HG02588 (cell line): ENCODE measurements at regions not wholly inside any gene's neighbourhood (a gene's known extent, or its start where the extent isn't known, plus 50 kb on each side); places are given as distances from the start of the nearest gene placed in this dataset.
A peak's percentile ranks its signal among the peaks of the same experiment; 100 is the strongest.
"Not testable (repeated sequence)": the region's sequence is repeated elsewhere in the genome, so short reads cannot be mapped to it uniquely, and the experiment has no call there.

ENCODE experiments used
- ATAC-seq: cut with Tn5 transposase; IDR thresholded peaks from one replicate; pipeline ENCODE4 v1.9.1; 2021; ENCODE audit warnings: mild to moderate bottlenecking, moderate library complexity; ENCODE audit not compliant: unreplicated experiment

- ATAC-seq = peak; percentile 73
These were observed 443.8 kb downstream of the LRRC70 start for GRCh38 chr5:63022403-63022802.

DNA sequence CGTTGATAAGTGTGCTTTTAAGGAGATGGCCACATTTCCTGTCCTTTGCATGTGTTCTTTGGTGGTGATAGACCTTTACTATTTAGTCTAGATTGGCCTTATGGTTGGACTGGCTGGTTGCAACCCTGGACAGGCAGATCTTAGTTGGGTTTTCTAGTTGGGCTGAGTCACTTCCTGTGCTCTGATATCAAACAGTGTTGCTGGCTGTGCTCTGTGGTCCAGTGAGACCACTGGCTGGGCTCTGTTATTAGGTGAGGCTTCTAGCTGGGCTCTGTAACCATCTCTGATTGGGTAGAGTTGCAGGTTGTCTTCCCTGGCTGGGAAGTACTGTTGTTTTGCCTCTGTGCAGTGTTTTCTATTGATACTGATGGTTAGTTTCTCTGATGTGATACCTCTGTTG is 432.5 kb downstream of the LRRC70 start:
- no peak for ATAC-seq

DNA sequence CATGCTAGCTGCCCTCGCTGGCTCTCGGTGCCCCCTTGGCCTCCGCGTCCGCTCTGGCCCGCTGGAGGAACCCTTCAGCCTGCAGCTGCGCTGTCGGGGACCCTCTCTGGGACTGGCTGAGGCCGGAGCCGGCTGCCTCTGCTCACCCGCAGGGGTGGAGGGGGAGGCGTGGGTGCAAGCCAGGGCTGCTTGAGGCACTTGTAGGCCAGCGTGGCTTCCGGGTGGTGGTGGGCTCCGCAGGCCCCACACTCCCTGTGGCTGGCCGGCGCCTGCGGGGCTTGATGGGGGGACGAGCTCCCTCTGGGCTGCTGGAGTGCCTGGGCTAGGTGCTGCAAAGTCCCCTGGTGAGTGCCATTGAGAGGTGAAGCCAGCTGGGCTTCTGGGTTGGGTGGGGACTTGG is 429.6 kb downstream of the LRRC70 start:
- no peak for ATAC-seq

GRCh38 chr5:62994842-62995241 is 416.2 kb downstream of the LRRC70 start:
- ATAC-seq = not testable (repeated sequence)

DNA sequence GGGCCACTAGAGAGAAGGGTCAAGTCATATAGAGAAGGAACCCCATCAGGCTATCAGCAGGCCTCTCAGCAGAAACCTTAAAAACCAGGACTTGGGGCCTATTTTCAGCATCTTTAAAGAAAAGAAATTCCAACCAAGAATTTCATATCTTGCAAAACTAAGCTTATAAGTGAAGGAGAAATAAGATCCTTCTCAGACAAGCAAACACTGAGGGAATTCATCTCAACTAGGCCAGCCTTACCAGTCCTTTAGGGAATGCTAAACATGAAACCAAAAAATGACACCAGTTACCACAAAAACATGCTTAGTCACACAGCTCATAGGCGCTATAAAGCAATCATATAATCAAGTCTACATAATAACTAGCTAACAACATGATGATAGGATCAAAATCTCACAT is 407.1 kb downstream of the LRRC70 start:
- ATAC-seq = no peak

DNA sequence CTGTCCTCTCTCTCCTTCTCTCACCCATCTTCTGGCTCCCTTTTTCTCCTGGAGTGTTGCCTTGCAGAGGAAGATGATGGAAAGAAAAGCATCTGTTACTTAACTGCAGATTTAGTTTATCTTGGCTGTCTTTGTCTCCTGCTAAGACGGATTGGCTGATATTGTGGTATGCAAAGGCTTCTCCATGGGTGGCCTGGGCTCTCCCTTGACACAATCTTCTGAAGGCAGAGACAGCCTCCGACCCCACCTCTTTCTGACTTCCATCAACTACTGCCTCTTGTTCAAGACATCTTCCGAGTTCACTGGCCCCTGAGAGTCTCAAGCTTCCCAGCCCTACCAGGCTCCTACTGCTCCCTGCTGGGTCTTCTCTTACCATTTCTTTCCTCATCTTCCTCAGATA is 403.7 kb downstream of the LRRC70 start:
- ATAC-seq = no peak

DNA sequence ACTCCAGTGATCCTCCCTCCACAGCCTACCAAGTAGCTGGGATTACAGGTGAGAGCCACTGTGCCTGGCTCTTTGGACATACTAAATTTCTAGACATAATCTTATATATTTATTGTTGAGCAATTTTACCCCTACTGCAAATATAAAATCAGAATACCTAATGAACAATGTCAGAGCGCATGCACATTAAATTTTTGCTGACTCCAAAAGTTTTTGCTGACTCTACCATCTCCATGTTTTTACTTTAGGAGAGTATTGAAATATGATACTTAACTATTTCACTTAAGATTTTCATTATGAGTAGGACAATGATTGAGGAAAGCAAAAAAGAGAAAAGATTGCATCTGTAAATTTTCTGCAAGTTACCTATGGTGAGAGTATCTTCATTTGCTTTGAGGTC is 402.3 kb downstream of the LRRC70 start:
- ATAC-seq = no peak

DNA sequence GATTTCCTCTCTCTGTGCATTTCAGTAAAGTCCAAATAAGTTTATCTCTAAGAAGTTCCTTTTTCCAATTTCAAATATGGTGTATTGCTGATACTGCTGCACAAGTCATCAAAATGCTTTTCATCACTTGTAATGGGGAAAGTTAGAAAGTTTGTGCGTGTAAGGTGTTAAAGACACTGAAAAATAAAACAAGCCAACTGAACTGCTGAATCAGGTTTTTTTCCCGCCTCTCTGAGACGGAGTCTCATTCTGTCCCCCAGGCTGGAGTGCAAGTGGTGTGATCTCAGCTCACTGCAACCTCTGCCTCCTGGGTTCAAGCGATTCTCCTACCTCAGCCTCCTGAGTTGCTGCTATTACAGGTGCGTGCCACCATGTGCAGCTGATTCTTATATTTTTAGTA is 400.9 kb downstream of the LRRC70 start:
- ATAC-seq = no peak

- ATAC-seq = no peak
These were observed 399.0 kb downstream of the LRRC70 start for GRCh38 chr5:62977661-62978060.

DNA sequence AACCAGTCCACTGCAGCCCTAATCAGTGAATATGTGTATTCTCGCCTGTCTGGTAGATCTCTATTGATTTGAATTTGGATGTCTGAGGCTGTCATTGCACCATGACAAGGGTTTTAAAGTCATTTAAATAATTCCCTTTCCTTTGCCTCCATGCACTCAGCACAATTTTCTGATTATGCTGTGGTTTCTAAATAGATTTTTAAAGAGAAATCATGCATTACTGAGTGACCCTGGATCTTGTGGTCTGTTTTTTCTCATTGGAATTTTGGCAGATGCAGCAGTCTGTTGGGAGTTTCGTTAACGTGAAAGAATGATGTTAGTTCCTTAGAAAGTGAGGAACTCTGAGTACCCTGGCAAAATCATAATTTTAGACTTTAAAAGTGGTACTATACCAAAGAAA is 396.0 kb downstream of the LRRC70 start:
- no peak for ATAC-seq

GRCh38 chr5:62969409-62970120 is 390.9 kb downstream of the LRRC70 start:
- ATAC-seq = no peak

DNA sequence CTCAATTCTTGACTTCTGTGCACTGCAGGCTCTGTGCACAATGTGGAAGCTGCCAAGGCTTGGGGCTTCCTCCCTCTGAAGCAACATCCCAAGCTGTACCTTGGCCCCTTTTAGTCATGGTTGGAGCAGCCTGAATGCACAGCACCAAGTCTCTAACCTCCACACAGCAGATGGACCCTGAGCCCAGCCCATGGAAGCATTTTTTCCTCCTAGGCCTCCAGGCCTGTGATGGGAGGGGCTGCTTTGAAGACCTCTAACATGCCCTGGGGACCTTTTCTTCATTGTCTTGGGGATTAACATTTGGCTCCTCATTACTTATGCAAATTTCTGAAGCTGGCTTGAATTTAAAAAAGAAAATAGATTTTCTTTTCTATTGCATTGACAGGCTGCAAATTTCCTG is 385.8 kb downstream of the LRRC70 start:
- no peak for ATAC-seq

DNA sequence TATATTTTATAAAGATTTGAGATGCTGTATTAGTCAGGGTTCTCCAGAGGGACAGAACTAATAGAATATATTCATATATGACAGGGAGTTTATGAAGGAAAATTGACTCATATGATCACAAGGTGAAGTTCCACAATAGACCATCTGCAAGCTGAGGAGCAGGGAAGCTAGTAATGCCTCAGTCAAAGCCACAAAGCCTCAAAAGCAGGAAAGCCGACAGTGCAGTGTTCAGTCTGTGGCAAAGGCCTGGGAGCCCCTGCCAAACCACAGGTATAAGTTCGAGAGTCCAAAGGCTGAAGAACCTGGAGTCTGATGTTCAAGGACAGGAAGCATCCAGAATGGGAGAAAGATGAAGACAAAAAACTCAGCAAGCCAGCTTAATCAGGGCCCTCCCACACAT is 382.2 kb downstream of the LRRC70 start:
- no peak for ATAC-seq

GRCh38 chr5:62956597-62956996 is 378.0 kb downstream of the LRRC70 start:
- no peak for ATAC-seq

DNA sequence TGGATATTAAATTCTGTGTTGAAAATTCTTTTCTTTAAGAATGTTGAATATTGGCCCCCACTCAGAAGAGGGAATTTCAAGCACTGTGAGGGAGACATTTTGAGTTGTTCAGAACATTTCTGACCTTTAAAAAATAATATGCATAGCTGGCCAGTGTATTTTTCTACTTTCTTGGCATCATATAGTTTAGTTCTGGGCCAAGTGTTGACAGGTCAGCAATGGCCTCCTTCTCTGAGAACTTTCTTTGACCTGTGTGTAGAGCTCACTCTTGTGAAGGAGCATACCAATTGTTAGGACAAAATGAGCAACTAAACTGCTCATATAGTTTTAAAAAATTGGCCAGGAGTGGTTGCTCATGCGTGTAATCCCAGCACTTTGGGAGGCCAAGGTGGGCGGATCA is 376.0 kb downstream of the LRRC70 start:
- no peak for ATAC-seq

DNA sequence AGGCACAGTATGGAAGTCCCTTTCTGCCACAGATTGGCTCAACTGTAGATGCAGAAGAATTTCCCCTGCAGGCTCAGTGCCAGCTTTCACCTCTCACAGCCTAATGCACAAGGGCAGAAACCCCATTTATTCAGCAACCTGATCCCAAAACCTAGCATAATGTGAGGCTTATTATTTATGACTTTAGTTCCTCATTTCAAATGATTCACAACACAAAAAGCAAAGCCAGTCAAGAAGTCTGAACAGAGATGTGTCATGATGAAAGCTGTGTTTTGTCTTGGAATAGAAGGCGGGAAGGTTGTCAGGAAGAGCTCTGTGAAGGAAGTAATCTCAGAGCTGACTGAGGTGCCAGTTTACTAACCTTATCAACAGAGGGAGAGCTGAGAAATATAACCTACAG is 369.7 kb downstream of the LRRC70 start:
- ATAC-seq = no peak

DNA sequence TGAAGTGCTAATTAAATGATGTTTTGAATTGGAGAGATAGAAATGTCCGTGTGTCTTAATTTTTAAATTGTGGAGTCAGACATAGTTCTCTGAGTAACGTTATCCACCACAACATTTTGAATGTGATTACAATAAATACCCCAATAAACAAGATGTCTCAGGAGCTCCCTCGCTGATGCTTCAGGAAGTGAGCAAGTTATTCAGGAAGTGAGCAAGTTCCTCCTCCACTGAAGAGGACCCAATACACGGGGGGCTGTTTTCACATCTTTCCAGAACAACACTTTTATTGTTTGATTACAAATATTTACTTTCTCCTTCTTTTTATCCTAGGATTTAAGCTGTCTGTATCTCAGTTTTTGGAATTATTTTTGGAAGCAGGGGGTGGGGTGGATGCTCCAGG is 363.8 kb downstream of the LRRC70 start:
- ATAC-seq = no peak

- ATAC-seq = no peak
These were observed 360.3 kb downstream of the LRRC70 start for GRCh38 chr5:62938927-62939326.

DNA sequence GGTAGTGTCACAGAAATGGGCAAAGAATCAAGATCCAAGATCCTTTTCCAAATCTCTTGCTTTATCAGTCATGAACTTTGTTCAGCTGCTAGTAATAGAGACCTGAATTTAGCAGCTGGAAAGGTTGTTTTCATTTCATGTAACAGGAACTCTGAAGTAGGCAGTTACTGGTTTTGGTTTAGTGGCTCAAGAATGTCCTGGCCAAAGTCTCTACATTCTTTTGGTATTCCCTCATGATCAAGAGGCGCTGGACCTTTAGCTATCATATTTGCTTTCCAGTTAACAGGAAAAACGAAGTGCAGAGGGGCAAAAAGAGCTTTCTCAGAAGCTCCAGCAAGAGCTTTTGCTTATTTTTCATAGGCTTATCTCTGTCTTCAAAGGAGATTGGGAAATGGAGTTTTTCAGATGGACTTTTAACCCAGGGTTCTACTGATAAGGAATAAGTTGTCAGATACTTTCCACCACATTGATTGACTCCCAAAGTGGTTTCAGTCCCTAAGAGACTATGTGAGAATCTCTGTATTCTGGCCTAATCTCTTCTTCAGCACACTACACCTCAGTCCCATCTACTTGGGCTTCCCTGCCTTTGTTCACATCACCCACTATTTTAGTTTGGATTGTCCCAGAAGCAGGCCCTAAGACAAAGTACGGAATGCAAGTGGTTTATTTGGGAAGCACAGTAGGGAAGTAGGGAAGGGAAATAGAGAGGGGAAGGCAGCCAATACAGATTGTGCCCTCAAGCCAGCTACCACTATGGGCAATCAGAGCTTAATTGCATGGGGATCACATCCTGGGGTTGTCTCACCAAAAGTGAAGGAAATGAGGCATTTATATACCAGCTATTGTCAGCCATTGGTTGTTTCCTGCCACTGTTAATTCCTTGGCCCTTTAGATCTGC is 359.3 kb downstream of the LRRC70 start:
- ATAC-seq = no peak

- no peak for ATAC-seq
These were observed 357.0 kb downstream of the LRRC70 start for GRCh38 chr5:62935660-62936059.

DNA sequence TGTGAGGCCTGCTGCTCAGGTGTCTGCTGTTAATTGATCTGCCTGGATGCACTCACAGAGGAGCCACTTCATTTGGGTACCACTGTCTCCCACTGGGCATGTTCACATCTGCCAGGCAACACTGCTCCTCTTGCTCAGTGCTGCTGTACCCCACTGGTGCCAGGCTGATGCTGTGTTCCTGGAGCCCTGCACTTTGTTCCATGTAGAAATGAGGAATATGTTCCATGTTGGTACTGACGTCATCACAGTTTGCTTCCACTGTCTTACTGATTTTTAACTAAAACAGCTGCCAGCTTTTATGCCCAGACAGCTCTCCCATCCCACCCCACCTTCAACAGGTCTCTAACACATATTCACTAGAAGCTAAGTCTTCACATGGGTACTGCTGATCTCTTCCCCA is 355.7 kb downstream of the LRRC70 start:
- no peak for ATAC-seq

- ATAC-seq = no peak
These were observed 354.6 kb downstream of the LRRC70 start for GRCh38 chr5:62933261-62933660.
